ENCODE measurements at regions not wholly inside any gene's neighbourhood (a gene's known extent, or its start where the extent isn't known, plus 50 kb on each side); places are given as distances from the start of the nearest gene placed in this dataset.
"Not testable (repeated sequence)": the region's sequence is repeated elsewhere in the genome, so short reads cannot be mapped to it uniquely, and the experiment has no call there.

DNA sequence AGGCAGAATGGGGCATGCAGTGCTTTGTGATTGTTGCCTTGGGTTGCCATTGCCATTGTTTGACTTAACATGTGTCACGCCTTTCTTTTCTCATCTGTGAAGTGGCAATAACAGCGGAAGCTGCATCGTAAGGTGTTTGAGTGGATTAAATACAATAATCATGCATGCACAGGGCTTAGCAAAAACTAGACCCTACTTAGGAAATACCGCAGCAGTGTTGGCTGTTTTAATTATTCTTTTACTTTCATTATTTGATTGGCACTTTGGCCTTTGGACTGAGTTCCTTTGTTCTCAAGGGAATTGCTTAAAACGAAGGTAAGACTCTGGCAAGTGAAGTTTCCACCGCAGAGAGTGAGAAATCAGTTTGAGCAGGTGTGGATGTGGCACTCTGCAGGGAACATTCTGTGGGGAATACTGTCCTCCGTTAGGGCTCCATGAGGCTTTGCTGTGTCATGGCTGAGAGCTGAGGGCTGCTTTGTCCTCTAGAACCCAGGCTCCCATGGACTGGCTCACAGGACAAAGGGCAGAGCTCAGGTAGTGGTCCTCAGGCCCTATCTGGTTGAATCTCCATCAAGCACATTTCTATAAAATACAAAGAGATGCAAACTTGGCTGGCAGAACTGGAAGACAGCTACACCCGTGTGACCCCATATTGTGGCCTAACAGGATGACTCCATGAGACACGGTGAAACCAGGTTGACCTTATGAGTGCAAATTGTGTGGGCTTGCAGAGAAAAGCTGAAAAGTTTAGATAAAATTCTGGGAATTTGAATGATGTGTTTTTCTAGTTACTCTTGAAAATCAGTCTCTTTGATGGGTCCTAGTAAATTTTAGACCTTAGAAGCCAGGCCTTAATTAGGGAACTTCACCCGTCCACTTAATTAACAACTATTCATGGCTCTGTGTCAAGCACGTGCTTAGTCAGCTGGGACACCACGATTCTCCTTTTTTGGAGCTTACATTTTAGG, 407.2 kb downstream of the KCNRG start:
- Histone ChIP-seq H3K27me3 (replicated peaks in 1 of 7) (no peaks in the 10 kb centered on the region), H3K27ac (peak overlapping the region in 4 of 8 donors; percentile 38 to 70 (median 47)), H3K4me1 (peaks cover 0 to 23% (median 0%) of the 10 kb centered on the region in 6 donors), H3K36me3 (no peaks in the 10 kb centered on the region), H3K4me3 (no peak overlapping the region), H3K9me3 (no peaks in the 10 kb centered on the region)
- no peak for DNase-seq
- TF ChIP-seq POLR2AphosphoS5 (IDR thresholded peaks at IDR 0.05) (no peak), POLR2A (IDR thresholded peaks at IDR 0.05) (no peak)
- TF ChIP-seq, protein P1, sequence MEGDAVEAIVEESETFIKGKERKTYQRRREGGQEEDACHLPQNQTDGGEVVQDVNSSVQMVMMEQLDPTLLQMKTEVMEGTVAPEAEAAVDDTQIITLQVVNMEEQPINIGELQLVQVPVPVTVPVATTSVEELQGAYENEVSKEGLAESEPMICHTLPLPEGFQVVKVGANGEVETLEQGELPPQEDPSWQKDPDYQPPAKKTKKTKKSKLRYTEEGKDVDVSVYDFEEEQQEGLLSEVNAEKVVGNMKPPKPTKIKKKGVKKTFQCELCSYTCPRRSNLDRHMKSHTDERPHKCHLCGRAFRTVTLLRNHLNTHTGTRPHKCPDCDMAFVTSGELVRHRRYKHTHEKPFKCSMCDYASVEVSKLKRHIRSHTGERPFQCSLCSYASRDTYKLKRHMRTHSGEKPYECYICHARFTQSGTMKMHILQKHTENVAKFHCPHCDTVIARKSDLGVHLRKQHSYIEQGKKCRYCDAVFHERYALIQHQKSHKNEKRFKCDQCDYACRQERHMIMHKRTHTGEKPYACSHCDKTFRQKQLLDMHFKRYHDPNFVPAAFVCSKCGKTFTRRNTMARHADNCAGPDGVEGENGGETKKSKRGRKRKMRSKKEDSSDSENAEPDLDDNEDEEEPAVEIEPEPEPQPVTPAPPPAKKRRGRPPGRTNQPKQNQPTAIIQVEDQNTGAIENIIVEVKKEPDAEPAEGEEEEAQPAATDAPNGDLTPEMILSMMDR (IDR thresholded peaks at IDR 0.05 in 8 of 11, conservative IDR thresholded peaks at IDR 0.05 in 3 of 11): no peak
- intact Hi-C loops (cut with DNase I; ENCODE audit: low total_unique reads): no loop called here
- 63 to 82% (median 78%) methylated on average over 12 of the region's 12 CpGs for WGBS, 5 donors

DNA sequence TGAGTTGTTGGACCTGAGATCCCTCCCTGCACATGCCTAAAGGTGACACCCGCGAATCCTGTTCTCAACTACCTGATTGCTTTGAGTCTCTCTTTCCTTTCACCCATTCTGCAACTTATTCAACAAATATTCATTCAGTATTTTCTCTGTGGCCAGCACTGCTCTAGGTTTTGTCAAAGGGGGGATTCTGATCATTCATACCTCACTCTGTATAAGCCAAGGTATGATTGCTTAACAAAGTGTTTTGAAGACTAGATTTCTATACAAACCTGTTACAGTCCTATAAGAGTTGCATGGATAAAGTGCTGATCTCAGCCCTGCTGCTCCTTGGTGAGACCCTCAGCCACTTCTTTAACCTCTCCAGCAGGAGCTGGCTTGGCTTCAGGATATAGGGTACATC, 409.7 kb downstream of the KCNRG start:
- H3K9me3 ChIP-seq: no peaks in the 10 kb centered on the region
- no peaks in the 10 kb centered on the region for H3K27me3 ChIP-seq (replicated peaks in 1 of 7)
- no peaks in the 10 kb centered on the region for H3K36me3 ChIP-seq
- DNase-seq: no peak
- 93 to 100% (median 96%) methylated on average over 2 of the region's 2 CpGs for WGBS, 5 donors
- no peak overlapping the region for H3K27ac ChIP-seq
- no peak overlapping the region for H3K4me3 ChIP-seq
- intact Hi-C loops (cut with DNase I; ENCODE audit: low total_unique reads): no loop called here
- peaks cover 0 to 23% (median 0%) of the 10 kb centered on the region in 6 donors for H3K4me1 ChIP-seq
- TF ChIP-seq POLR2A (IDR thresholded peaks at IDR 0.05): no peak

DNA sequence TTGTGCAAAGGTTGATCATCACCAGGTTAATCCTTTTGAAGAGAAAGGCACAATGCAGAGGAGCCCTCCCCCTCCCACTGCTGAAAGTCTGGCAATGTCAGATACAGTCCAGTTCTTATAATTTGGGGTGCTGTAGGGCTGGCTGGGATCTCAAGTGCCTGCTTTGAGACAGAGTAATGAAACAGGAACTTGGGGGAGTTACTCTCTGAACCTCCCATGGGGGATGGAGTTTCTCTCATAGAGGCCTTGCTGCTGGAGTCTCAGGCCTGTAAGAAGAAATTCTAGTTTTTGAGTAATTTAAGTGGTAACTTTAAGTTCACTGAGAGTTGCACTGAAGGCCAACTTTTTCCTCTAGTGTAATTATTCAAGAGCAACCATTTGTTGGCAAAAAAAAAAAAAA, 410.5 kb downstream of the KCNRG start:
- Histone ChIP-seq H3K4me3 (no peak overlapping the region), H3K27ac (no peak overlapping the region), H3K9me3 (no peaks in the 10 kb centered on the region), H3K4me1 (peaks cover 0 to 23% (median 0%) of the 10 kb centered on the region in 6 donors), H3K27me3 (replicated peaks in 1 of 7) (no peaks in the 10 kb centered on the region), H3K36me3 (no peaks in the 10 kb centered on the region)
- DNase-seq: no peak
- TF ChIP-seq POLR2AphosphoS5 (IDR thresholded peaks at IDR 0.05) (no peak), POLR2A (IDR thresholded peaks at IDR 0.05) (no peak)
- TF ChIP-seq, protein P1 (IDR thresholded peaks at IDR 0.05 in 8 of 11, conservative IDR thresholded peaks at IDR 0.05 in 3 of 11): no peak
- intact Hi-C loops (cut with DNase I; ENCODE audit: low total_unique reads): no loop called here

DNA sequence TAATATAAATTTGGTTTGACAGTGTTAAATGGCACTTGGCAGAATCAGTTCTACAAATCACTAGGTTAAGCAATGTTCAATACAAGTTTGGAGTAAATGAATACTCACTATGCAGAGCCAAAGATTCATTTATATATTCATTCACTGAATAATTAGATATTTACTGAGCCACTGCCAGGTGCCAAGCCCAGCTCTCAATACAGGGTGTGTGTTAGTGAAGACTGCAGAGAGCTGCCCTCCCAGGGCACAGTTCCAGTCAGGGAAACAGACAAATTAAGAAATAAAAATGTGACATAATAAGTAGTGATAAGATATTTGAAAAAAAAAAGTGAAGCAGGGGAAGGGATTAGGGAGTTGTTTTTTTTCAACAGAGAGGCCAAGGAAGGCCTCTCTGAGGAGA, 411.7 kb downstream of the KCNRG start:
- Histone ChIP-seq H3K36me3 (no peaks in the 10 kb centered on the region), H3K27ac (no peak overlapping the region), H3K4me3 (no peak overlapping the region), H3K4me1 (peaks cover 0 to 16% (median 0%) of the 10 kb centered on the region in 6 donors), H3K27me3 (replicated peaks in 1 of 7) (no peaks in the 10 kb centered on the region), H3K9me3 (no peaks in the 10 kb centered on the region)
- intact Hi-C loops (cut with DNase I; ENCODE audit: low total_unique reads): no loop called here
- DNase-seq: no peak
- TF ChIP-seq, protein P1 (IDR thresholded peaks at IDR 0.05 in 8 of 11, conservative IDR thresholded peaks at IDR 0.05 in 3 of 11): no peak
- no peak for TF ChIP-seq POLR2AphosphoS5 (IDR thresholded peaks at IDR 0.05)
- TF ChIP-seq POLR2A (IDR thresholded peaks at IDR 0.05): no peak

DNA sequence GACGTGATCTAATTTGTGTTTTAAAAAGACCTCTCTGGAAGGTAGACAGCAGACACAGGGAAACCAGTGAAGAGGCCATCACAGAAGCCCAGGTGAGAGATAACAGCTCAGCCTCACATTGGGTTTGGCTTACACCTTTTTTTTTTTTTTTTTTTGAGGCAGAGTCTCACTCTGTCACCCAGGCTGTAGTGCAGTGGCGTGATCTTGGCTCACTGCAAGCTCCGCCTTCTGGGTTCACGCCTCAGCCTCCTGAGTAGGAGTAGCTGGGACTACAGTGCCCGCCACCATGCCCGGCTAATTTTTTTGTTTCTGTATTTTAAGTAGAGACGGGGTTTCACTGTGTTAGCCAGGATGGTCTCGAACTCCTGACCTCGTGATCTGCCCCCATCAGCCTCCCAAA, 412.3 kb downstream of the KCNRG start:
- 81 to 93% (median 87%) methylated on average over 9 of the region's 9 CpGs for WGBS, 5 donors
- H3K36me3 ChIP-seq; DNase-seq; H3K4me3 ChIP-seq; intact Hi-C loops (cut with DNase I; ENCODE audit: low total_unique reads); H3K27me3 ChIP-seq (replicated peaks in 1 of 7); H3K9me3 ChIP-seq; H3K27ac ChIP-seq: not testable (repeated sequence)
- peaks cover 0 to 12% (median 0%) of the 10 kb centered on the region in 6 donors for H3K4me1 ChIP-seq
